Nephron (organoid): ENCODE measurements at regions not wholly inside any gene's neighbourhood (a gene's known extent, or its start where the extent isn't known, plus 50 kb on each side); places are given as distances from the start of the nearest gene placed in this dataset.

Experiments
- H3K27ac Mint-ChIP-seq, 3 experiments: 2 replicates each; pipeline ENCODE4 v1.8.0; 2020; ENCODE audit warnings: mixed read lengths in 3 of 3, mild to moderate bottlenecking in 2 of 3, moderate library complexity in 1 of 3
- H3K27me3 Mint-ChIP-seq: 2 replicates; pipeline ENCODE4 v1.8.0; 2021; ENCODE audit warnings: low read depth, mild to moderate bottlenecking, moderate library complexity, mixed read lengths
- H3K36me3 Mint-ChIP-seq: 2 replicates; pipeline ENCODE4 v1.8.0; 2020; ENCODE audit warnings: low read depth, mixed read lengths
- H3K4me1 Mint-ChIP-seq: 2 replicates; pipeline ENCODE4 v1.8.0; 2020; ENCODE audit warnings: mixed read lengths
- H3K4me3 Mint-ChIP-seq, 3 experiments: 2 replicates each; pipeline ENCODE4 v1.8.0; 2020; ENCODE audit warnings: mild to moderate bottlenecking in 3 of 3, mixed read lengths in 3 of 3, moderate library complexity in 2 of 3
- H3K9me3 Mint-ChIP-seq: 2 replicates; pipeline ENCODE4 v1.8.0; 2020; ENCODE audit warnings: mixed read lengths
- TF ChIP-seq, protein P1 (sequence below), 3 experiments: fragments of 200-600 bp; sonication (generic); IDR thresholded peaks; one replicate each; pipeline ENCODE4 v1.5.0; 2021; ENCODE audit warnings: antibody characterized with exemption in 3 of 3; ENCODE audit not compliant: unreplicated experiment in 3 of 3

DNA sequence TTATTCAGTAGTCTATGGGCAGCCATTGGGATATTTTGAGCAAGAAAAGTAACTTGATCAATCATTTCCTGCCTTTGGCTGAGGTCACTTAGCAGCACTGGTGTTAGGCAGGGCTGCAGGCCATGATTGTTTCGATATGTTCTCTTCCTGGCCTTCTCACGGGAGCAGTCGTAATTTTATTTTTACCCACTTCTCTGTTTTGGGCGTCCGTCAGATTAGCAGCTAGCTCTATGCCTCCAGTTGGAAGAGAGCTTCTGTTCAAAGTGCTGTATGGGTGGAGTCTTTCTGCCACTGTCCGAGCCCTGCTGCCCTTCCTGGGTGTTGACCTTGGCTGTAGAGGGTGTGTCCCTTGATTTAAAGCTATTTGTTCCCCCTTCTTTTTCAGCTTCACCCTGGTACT lies 123.4 kb upstream of the ROPN1 start:
- Mint-ChIP-seq H3K9me3 (no peaks in the 10 kb centered on the region), H3K36me3 (peaks cover 14% of the 10 kb centered on the region), H3K4me1 (peaks cover 24% of the 10 kb centered on the region), H3K4me3 (no peak overlapping the region), H3K27me3 (no peaks in the 10 kb centered on the region), H3K27ac (no peak overlapping the region)
- TF ChIP-seq, protein P1, sequence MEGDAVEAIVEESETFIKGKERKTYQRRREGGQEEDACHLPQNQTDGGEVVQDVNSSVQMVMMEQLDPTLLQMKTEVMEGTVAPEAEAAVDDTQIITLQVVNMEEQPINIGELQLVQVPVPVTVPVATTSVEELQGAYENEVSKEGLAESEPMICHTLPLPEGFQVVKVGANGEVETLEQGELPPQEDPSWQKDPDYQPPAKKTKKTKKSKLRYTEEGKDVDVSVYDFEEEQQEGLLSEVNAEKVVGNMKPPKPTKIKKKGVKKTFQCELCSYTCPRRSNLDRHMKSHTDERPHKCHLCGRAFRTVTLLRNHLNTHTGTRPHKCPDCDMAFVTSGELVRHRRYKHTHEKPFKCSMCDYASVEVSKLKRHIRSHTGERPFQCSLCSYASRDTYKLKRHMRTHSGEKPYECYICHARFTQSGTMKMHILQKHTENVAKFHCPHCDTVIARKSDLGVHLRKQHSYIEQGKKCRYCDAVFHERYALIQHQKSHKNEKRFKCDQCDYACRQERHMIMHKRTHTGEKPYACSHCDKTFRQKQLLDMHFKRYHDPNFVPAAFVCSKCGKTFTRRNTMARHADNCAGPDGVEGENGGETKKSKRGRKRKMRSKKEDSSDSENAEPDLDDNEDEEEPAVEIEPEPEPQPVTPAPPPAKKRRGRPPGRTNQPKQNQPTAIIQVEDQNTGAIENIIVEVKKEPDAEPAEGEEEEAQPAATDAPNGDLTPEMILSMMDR (IDR thresholded peaks at IDR 0.05; ENCODE audit: unreplicated experiment in 3 of 3): no peak

DNA sequence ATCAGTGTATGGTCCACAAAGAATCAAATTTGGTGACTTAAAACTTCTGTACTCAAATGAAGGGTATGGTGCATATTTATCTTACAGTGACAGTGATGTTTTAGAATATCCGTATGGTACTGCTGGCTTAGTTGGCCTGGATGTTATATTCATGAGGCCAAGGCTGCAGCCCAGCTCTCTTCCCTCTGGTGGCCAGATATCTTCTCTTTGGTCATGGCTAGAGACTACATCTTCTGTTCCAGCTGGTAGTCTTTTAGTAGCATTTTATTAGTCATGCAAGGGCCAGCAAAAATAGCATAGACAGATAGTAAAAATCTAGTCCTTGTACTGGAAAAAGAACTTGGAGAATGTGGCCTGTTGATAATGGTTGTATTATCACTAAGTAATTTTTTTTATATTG lies 124.0 kb upstream of the ROPN1 start:
- Mint-ChIP-seq H3K9me3 (no peaks in the 10 kb centered on the region), H3K4me1 (peaks cover 24% of the 10 kb centered on the region), H3K27me3 (no peaks in the 10 kb centered on the region), H3K27ac (no peak overlapping the region), H3K4me3 (no peak overlapping the region), H3K36me3 (peaks cover 7% of the 10 kb centered on the region)
- TF ChIP-seq, protein P1 (IDR thresholded peaks at IDR 0.05; ENCODE audit: unreplicated experiment in 3 of 3): no peak

DNA sequence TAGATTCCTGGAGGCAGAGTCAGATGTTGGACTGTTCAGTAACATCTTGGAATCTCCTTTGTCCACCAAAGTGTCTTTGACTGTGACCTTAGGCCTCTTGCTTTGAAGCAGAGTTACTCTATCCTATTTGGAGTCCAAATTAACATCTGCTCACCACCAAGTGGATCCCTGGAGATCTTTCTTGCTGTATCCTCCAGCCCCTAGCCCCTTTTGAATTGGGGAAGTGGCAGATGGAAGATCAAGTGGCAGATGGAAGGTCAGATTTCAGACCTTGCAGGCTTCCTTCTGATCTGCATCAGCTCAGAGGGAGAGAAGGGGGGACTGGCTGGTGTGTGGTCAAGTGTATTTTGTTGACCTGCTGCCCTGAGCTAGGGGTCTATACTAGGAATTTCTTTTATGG lies 125.0 kb upstream of the ROPN1 start:
- H3K9me3 Mint-ChIP-seq: no peaks in the 10 kb centered on the region
- peaks cover 27% of the 10 kb centered on the region for H3K4me1 Mint-ChIP-seq
- H3K27ac Mint-ChIP-seq: no peak overlapping the region
- no peak overlapping the region for H3K4me3 Mint-ChIP-seq
- TF ChIP-seq, protein P1 (IDR thresholded peaks at IDR 0.05; ENCODE audit: unreplicated experiment in 3 of 3): no peak
- H3K27me3 Mint-ChIP-seq: no peaks in the 10 kb centered on the region
- peaks cover 4% of the 10 kb centered on the region for H3K36me3 Mint-ChIP-seq

- Mint-ChIP-seq H3K27ac (peak overlapping the region in 1 of 3 experiments; percentile 55), H3K36me3 (peaks cover 4% of the 10 kb centered on the region), H3K27me3 (no peaks in the 10 kb centered on the region), H3K4me3 (no peak overlapping the region), H3K9me3 (no peaks in the 10 kb centered on the region), H3K4me1 (peaks cover 31% of the 10 kb centered on the region)
- TF ChIP-seq, protein P1 (IDR thresholded peaks at IDR 0.05; ENCODE audit: unreplicated experiment in 3 of 3): no peak
Observed at GRCh38 chr3:124117486-124117885, 125.6 kb upstream of the ROPN1 start.

DNA sequence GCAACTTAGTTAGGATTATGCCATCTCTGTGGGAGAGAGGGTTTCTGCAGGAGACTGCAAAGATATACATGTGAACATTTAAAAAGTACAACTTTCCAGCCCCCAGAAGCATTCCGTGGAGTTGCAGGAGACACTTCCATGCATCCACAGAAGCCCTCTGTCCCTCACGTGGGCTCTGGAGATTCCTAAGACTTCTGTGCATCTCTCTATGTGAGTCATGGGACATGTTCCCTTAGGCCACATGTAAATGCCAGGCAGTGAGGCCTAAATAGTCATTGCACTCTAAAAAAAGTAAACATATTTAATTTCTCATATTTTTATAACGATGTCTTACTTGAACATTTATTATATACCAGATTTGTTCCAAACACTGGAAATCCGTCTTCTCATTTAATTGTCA lies 126.5 kb upstream of the ROPN1 start:
- H3K27ac Mint-ChIP-seq: peak overlapping the region in 2 of 3 experiments; percentile 38 to 60
- H3K9me3 Mint-ChIP-seq: no peaks in the 10 kb centered on the region
- TF ChIP-seq, protein P1 (IDR thresholded peaks at IDR 0.05; ENCODE audit: unreplicated experiment in 3 of 3): no peak
- H3K4me1 Mint-ChIP-seq: peaks cover 31% of the 10 kb centered on the region
- no peaks in the 10 kb centered on the region for H3K36me3 Mint-ChIP-seq
- H3K4me3 Mint-ChIP-seq: no peak overlapping the region
- no peaks in the 10 kb centered on the region for H3K27me3 Mint-ChIP-seq

GRCh38 chr3:124119056-124119716 lies 127.3 kb upstream of the ROPN1 start:
- H3K9me3 Mint-ChIP-seq: no peaks in the 10 kb centered on the region

More at GRCh38 chr3:124119056-124119716, 127.3 kb upstream of the ROPN1 start:
- no peaks in the 10 kb centered on the region for H3K27me3 Mint-ChIP-seq
- no peak overlapping the region for H3K4me3 Mint-ChIP-seq
- H3K27ac Mint-ChIP-seq: peak overlapping the region; percentile 28 to 60 (median 38)
- peaks cover 31% of the 10 kb centered on the region for H3K4me1 Mint-ChIP-seq
- TF ChIP-seq, protein P1 (IDR thresholded peaks at IDR 0.05; ENCODE audit: unreplicated experiment in 3 of 3): no peak
- H3K36me3 Mint-ChIP-seq: peaks cover 4% of the 10 kb centered on the region
